ENCODE measurements at regions not wholly inside any gene's neighbourhood (a gene's known extent, or its start where the extent isn't known, plus 50 kb on each side); places are given as distances from the start of the nearest gene placed in this dataset.
"Not testable (repeated sequence)": the region's sequence is repeated elsewhere in the genome, so short reads cannot be mapped to it uniquely, and the experiment has no call there.

- DNase-seq: no peak
- Mint-ChIP-seq H3K27ac (no peak overlapping the region), H3K27me3 (no peaks in the 10 kb centered on the region), H3K4me1 (ENCODE audit: low read depth) (no peaks in the 10 kb centered on the region), H3K9me3 (peaks cover 13% of the 10 kb centered on the region), H3K4me3 (no peak overlapping the region), H3K36me3 (ENCODE audit: low read depth) (no peaks in the 10 kb centered on the region)
- no peak for ATAC-seq
- intact Hi-C loops (cut with micrococcal nuclease): no loop called here
- ChIA-PET CTCF (no interaction called here), POLR2A (no interaction called here)
- TF ChIP-seq, protein P1, sequence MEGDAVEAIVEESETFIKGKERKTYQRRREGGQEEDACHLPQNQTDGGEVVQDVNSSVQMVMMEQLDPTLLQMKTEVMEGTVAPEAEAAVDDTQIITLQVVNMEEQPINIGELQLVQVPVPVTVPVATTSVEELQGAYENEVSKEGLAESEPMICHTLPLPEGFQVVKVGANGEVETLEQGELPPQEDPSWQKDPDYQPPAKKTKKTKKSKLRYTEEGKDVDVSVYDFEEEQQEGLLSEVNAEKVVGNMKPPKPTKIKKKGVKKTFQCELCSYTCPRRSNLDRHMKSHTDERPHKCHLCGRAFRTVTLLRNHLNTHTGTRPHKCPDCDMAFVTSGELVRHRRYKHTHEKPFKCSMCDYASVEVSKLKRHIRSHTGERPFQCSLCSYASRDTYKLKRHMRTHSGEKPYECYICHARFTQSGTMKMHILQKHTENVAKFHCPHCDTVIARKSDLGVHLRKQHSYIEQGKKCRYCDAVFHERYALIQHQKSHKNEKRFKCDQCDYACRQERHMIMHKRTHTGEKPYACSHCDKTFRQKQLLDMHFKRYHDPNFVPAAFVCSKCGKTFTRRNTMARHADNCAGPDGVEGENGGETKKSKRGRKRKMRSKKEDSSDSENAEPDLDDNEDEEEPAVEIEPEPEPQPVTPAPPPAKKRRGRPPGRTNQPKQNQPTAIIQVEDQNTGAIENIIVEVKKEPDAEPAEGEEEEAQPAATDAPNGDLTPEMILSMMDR (IDR thresholded peaks at IDR 0.05): no peak
Observed at GRCh38 chr21:19197950-19198349, 794.4 kb upstream of the TMPRSS15 start.

- no peaks in the 10 kb centered on the region for H3K27me3 Mint-ChIP-seq
- no peaks in the 10 kb centered on the region for H3K36me3 Mint-ChIP-seq (ENCODE audit: low read depth)
- no peaks in the 10 kb centered on the region for H3K4me1 Mint-ChIP-seq (ENCODE audit: low read depth)
- DNase-seq (no peak), ATAC-seq (no peak)
- ChIA-PET POLR2A (no interaction called here), CTCF (no interaction called here)
- no peak overlapping the region for H3K4me3 Mint-ChIP-seq
- peaks cover 13% of the 10 kb centered on the region for H3K9me3 Mint-ChIP-seq
- intact Hi-C loops (cut with micrococcal nuclease): no loop called here
- TF ChIP-seq, protein P1 (IDR thresholded peaks at IDR 0.05): no peak
- no peak overlapping the region for H3K27ac Mint-ChIP-seq
Observed at GRCh38 chr21:19198801-19199200, 795.2 kb upstream of the TMPRSS15 start.

GRCh38 chr21:19218163-19218562 lies 814.6 kb upstream of the TMPRSS15 start:
- CTCF ChIA-PET: no interaction called here
- Mint-ChIP-seq H3K4me3 (no peak overlapping the region), H3K27ac (no peak overlapping the region), H3K36me3 (ENCODE audit: low read depth) (no peaks in the 10 kb centered on the region), H3K9me3 (peaks cover 9% of the 10 kb centered on the region), H3K4me1 (ENCODE audit: low read depth) (no peaks in the 10 kb centered on the region), H3K27me3 (no peaks in the 10 kb centered on the region)
- TF ChIP-seq, protein P1 (IDR thresholded peaks at IDR 0.05): no peak
- POLR2A ChIA-PET: no interaction called here
- DNase-seq: no peak
- ATAC-seq: no peak
- intact Hi-C loops (cut with micrococcal nuclease): no loop called here

GRCh38 chr21:19224090-19224489 lies 820.5 kb upstream of the TMPRSS15 start:
- no peak overlapping the region for H3K27ac Mint-ChIP-seq
- DNase-seq (no peak), ATAC-seq (no peak)
- H3K4me3 Mint-ChIP-seq: no peak overlapping the region
- H3K36me3 Mint-ChIP-seq (ENCODE audit: low read depth): no peaks in the 10 kb centered on the region
- no peaks in the 10 kb centered on the region for H3K4me1 Mint-ChIP-seq (ENCODE audit: low read depth)
- CTCF ChIA-PET: no interaction called here
- POLR2A ChIA-PET: no interaction called here
- intact Hi-C loops (cut with micrococcal nuclease): no loop called here
- TF ChIP-seq, protein P1 (IDR thresholded peaks at IDR 0.05): no peak
- peaks cover 3% of the 10 kb centered on the region for H3K9me3 Mint-ChIP-seq
- no peaks in the 10 kb centered on the region for H3K27me3 Mint-ChIP-seq

- POLR2A ChIA-PET: no interaction called here
- ATAC-seq (no peak), DNase-seq (no peak)
- no peak overlapping the region for H3K4me3 Mint-ChIP-seq
- TF ChIP-seq, protein P1 (IDR thresholded peaks at IDR 0.05): no peak
- no peak overlapping the region for H3K27ac Mint-ChIP-seq
- CTCF ChIA-PET: no interaction called here
- no peaks in the 10 kb centered on the region for H3K36me3 Mint-ChIP-seq (ENCODE audit: low read depth)
- no peaks in the 10 kb centered on the region for H3K27me3 Mint-ChIP-seq
- H3K9me3 Mint-ChIP-seq: peaks cover 4% of the 10 kb centered on the region
- no peaks in the 10 kb centered on the region for H3K4me1 Mint-ChIP-seq (ENCODE audit: low read depth)
- intact Hi-C loops (cut with micrococcal nuclease): no loop called here
Observed at GRCh38 chr21:19228226-19228625, 824.6 kb upstream of the TMPRSS15 start.

DNA sequence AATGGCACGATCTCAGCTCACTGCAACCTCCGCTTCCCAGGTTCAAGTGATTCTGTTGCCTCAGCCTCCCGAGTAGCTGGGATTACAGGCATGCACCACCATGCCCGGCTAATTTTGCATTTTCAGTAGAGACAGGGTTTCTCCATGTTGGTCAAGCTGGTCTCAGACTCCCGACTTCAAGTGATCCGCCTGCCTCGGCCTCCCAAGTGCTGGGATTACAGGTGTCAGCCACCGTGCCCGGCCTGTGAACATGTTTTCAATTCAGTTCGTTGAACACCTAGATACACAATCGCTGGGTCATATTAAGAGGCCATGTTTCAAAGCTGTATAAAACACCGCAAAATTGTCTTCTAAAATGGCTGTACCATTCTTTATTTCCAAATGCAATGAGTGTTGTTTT lies 830.3 kb upstream of the TMPRSS15 start:
- H3K27ac Mint-ChIP-seq; H3K4me3 Mint-ChIP-seq; POLR2A ChIA-PET; DNase-seq; intact Hi-C loops (cut with micrococcal nuclease); ATAC-seq; H3K4me1 Mint-ChIP-seq (ENCODE audit: low read depth); H3K36me3 Mint-ChIP-seq (ENCODE audit: low read depth); H3K27me3 Mint-ChIP-seq; H3K9me3 Mint-ChIP-seq; CTCF ChIA-PET: not testable (repeated sequence)
